Fibroblast of mammary gland (primary cell): ENCODE measurements at regions not wholly inside any gene's neighbourhood (a gene's known extent, or its start where the extent isn't known, plus 50 kb on each side); places are given as distances from the start of the nearest gene placed in this dataset.

Source experiments
- DNase-seq: peaks from one replicate; pipeline ENCODE4 v3.0.0-alpha.2; 2010; ENCODE audit warnings: low read depth
- H3K4me3 ChIP-seq: 2 replicates; pipeline ENCODE4 v1.5.1; 2011; ENCODE audit warnings: low read depth, mild to moderate bottlenecking, low read length, moderate library complexity; ENCODE audit not compliant: control insufficient read depth
- CTCF ChIP-seq: conservative IDR thresholded peaks from 2 replicates; pipeline ENCODE4 v1.5.1; 2011; ENCODE audit warnings: low read depth, low read length, inconsistent platforms; ENCODE audit not compliant: control insufficient read depth, insufficient read depth

- no peak overlapping the region for H3K4me3 ChIP-seq
- no peak for DNase-seq
- TF ChIP-seq CTCF: no peak
Measured at GRCh38 chrX:44422631-44423030, 79.2 kb upstream of the EFHC2 start.

- no peak overlapping the region for H3K4me3 ChIP-seq
- DNase-seq: no peak
- TF ChIP-seq CTCF: no peak
Measured at GRCh38 chrX:44415639-44416386, 72.3 kb upstream of the EFHC2 start.

GRCh38 chrX:44401151-44401550, 57.7 kb upstream of the EFHC2 start:
- no peak for TF ChIP-seq CTCF
- H3K4me3 ChIP-seq: no peak overlapping the region
- DNase-seq: peak; percentile 18

GRCh38 chrX:44400588-44400987, 57.1 kb upstream of the EFHC2 start:
- H3K4me3 ChIP-seq: no peak overlapping the region
- DNase-seq: peak; percentile 96

GRCh38 chrX:44400161-44400560, 56.7 kb upstream of the EFHC2 start:
- DNase-seq: no peak
- no peak overlapping the region for H3K4me3 ChIP-seq
- TF ChIP-seq CTCF: no peak

More at GRCh38 chrX:44400588-44400987, 57.1 kb upstream of the EFHC2 start:
- TF ChIP-seq CTCF: no peak
